Activated naive CD4-positive, alpha-beta T cell treated with anti-CD3 and anti-CD28 coated beads, Interleukin-2, amount 50 U/mL, for 24 hours (primary cell): ENCODE measurements at regions not wholly inside any gene's neighbourhood (a gene's known extent, or its start where the extent isn't known, plus 50 kb on each side); places are given as distances from the start of the nearest gene placed in this dataset.
"Not testable (repeated sequence)": the region's sequence is repeated elsewhere in the genome, so short reads cannot be mapped to it uniquely, and the experiment has no call there.

Source experiments
- H3K27ac Mint-ChIP-seq: one replicate; pipeline ENCODE4 v1.8.0; 2021; ENCODE audit warnings: mild to moderate bottlenecking, mixed read lengths
- H3K27me3 Mint-ChIP-seq: one replicate; pipeline ENCODE4 v1.8.0; 2021; ENCODE audit warnings: mixed read lengths
- H3K36me3 Mint-ChIP-seq: one replicate; pipeline ENCODE4 v1.8.0; 2021; ENCODE audit warnings: mixed read lengths
- H3K4me1 Mint-ChIP-seq: one replicate; pipeline ENCODE4 v1.8.0; 2021; ENCODE audit warnings: mixed read lengths
- H3K4me3 Mint-ChIP-seq: one replicate; pipeline ENCODE4 v1.8.0; 2021; ENCODE audit warnings: mild to moderate bottlenecking, mixed read lengths
- H3K9me3 Mint-ChIP-seq: one replicate; pipeline ENCODE4 v1.8.0; 2021; ENCODE audit warnings: mixed read lengths

- peaks cover 4% of the 10 kb centered on the region for H3K36me3 Mint-ChIP-seq
- no peaks in the 10 kb centered on the region for H3K4me1 Mint-ChIP-seq
- no peak overlapping the region for H3K27ac Mint-ChIP-seq
- H3K9me3 Mint-ChIP-seq, result peaks cover 11% of the 10 kb centered on the region
- no peak overlapping the region for H3K4me3 Mint-ChIP-seq
- H3K27me3 Mint-ChIP-seq, result no peaks in the 10 kb centered on the region
Measured at GRCh38 chr19:23597661-23598060, 89.4 kb downstream of the ZNF675 start.

GRCh38 chr19:23596872-23597271 lies 90.1 kb downstream of the ZNF675 start:
- Mint-ChIP-seq H3K36me3 (peaks cover 4% of the 10 kb centered on the region), H3K27me3 (no peaks in the 10 kb centered on the region), H3K27ac (no peak overlapping the region), H3K4me1 (no peaks in the 10 kb centered on the region), H3K9me3 (peaks cover 13% of the 10 kb centered on the region), H3K4me3 (no peak overlapping the region)

- H3K4me3 Mint-ChIP-seq, H3K4me1 Mint-ChIP-seq, H3K27me3 Mint-ChIP-seq, H3K27ac Mint-ChIP-seq: not testable (repeated sequence)
- H3K9me3 Mint-ChIP-seq, result peaks cover 26% of the 10 kb centered on the region
- H3K36me3 Mint-ChIP-seq, result peaks cover 11% of the 10 kb centered on the region
Measured at GRCh38 chr19:23594311-23594710, 92.7 kb downstream of the ZNF675 start.

GRCh38 chr19:23587546-23587945 lies 99.5 kb downstream of the ZNF675 start:
- Mint-ChIP-seq H3K4me1 (no peaks in the 10 kb centered on the region), H3K27me3 (peaks cover 1% of the 10 kb centered on the region), H3K4me3 (no peak overlapping the region), H3K27ac (no peak overlapping the region), H3K36me3 (peaks cover 7% of the 10 kb centered on the region), H3K9me3 (peaks cover 24% of the 10 kb centered on the region)

GRCh38 chr19:23577501-23577900 lies 109.5 kb downstream of the ZNF675 start:
- H3K4me1 Mint-ChIP-seq, result no peaks in the 10 kb centered on the region
- peaks cover under 1% of the 10 kb centered on the region for H3K36me3 Mint-ChIP-seq
- H3K9me3 Mint-ChIP-seq, result peaks cover 16% of the 10 kb centered on the region
- no peak overlapping the region for H3K27ac Mint-ChIP-seq
- no peak overlapping the region for H3K4me3 Mint-ChIP-seq
- H3K27me3 Mint-ChIP-seq, result no peaks in the 10 kb centered on the region

GRCh38 chr19:23571175-23571574 lies 115.8 kb downstream of the ZNF675 start:
- no peaks in the 10 kb centered on the region for H3K4me1 Mint-ChIP-seq
- H3K4me3 Mint-ChIP-seq, result no peak overlapping the region
- no peak overlapping the region for H3K27ac Mint-ChIP-seq
- peaks cover 6% of the 10 kb centered on the region for H3K36me3 Mint-ChIP-seq
- peaks cover 19% of the 10 kb centered on the region for H3K9me3 Mint-ChIP-seq
- no peaks in the 10 kb centered on the region for H3K27me3 Mint-ChIP-seq

- H3K4me3 Mint-ChIP-seq, H3K4me1 Mint-ChIP-seq, H3K27ac Mint-ChIP-seq, H3K36me3 Mint-ChIP-seq, H3K27me3 Mint-ChIP-seq, H3K9me3 Mint-ChIP-seq: not testable (repeated sequence)
Measured at GRCh38 chr19:23568116-23568515, 118.9 kb downstream of the ZNF675 start.

- H3K27ac Mint-ChIP-seq, result no peak overlapping the region
- no peaks in the 10 kb centered on the region for H3K9me3 Mint-ChIP-seq
- H3K4me3 Mint-ChIP-seq, result no peak overlapping the region
- H3K36me3 Mint-ChIP-seq, result peaks cover 2% of the 10 kb centered on the region
- H3K4me1 Mint-ChIP-seq, result no peaks in the 10 kb centered on the region
- no peaks in the 10 kb centered on the region for H3K27me3 Mint-ChIP-seq
Measured at GRCh38 chr19:23565256-23565655, 121.8 kb downstream of the ZNF675 start.

GRCh38 chr19:23563326-23563725 lies 123.7 kb downstream of the ZNF675 start:
- Mint-ChIP-seq H3K36me3 (peaks cover 1% of the 10 kb centered on the region), H3K9me3 (peaks cover 4% of the 10 kb centered on the region), H3K27ac (no peak overlapping the region), H3K4me3 (no peak overlapping the region), H3K27me3 (no peaks in the 10 kb centered on the region), H3K4me1 (no peaks in the 10 kb centered on the region)

- Mint-ChIP-seq H3K36me3 (no peaks in the 10 kb centered on the region), H3K27ac (no peak overlapping the region), H3K27me3 (no peaks in the 10 kb centered on the region), H3K4me3 (no peak overlapping the region), H3K4me1 (no peaks in the 10 kb centered on the region), H3K9me3 (peaks cover 4% of the 10 kb centered on the region)
Measured at GRCh38 chr19:23561341-23561740, 125.7 kb downstream of the ZNF675 start.

GRCh38 chr19:23560051-23560450 lies 127.0 kb downstream of the ZNF675 start:
- Mint-ChIP-seq H3K4me1 (no peaks in the 10 kb centered on the region), H3K9me3 (peaks cover 4% of the 10 kb centered on the region), H3K4me3 (no peak overlapping the region), H3K27ac (no peak overlapping the region), H3K27me3 (no peaks in the 10 kb centered on the region), H3K36me3 (no peaks in the 10 kb centered on the region)

- H3K36me3 Mint-ChIP-seq, result no peaks in the 10 kb centered on the region
- no peaks in the 10 kb centered on the region for H3K4me1 Mint-ChIP-seq
- H3K9me3 Mint-ChIP-seq, result peaks cover 4% of the 10 kb centered on the region
- no peak overlapping the region for H3K27ac Mint-ChIP-seq
- H3K27me3 Mint-ChIP-seq, result no peaks in the 10 kb centered on the region
- H3K4me3 Mint-ChIP-seq, result no peak overlapping the region
Measured at GRCh38 chr19:23558541-23558940, 128.5 kb downstream of the ZNF675 start.

- Mint-ChIP-seq H3K36me3 (no peaks in the 10 kb centered on the region), H3K4me1 (no peaks in the 10 kb centered on the region), H3K9me3 (peaks cover 4% of the 10 kb centered on the region), H3K27me3 (no peaks in the 10 kb centered on the region), H3K27ac (no peak overlapping the region), H3K4me3 (no peak overlapping the region)
Measured at GRCh38 chr19:23557381-23557780, 129.6 kb downstream of the ZNF675 start.

GRCh38 chr19:23554548-23554947 lies 132.5 kb downstream of the ZNF675 start:
- H3K27me3 Mint-ChIP-seq, result no peaks in the 10 kb centered on the region
- H3K36me3 Mint-ChIP-seq, result no peaks in the 10 kb centered on the region
- H3K9me3 Mint-ChIP-seq, result peaks cover 11% of the 10 kb centered on the region
- no peaks in the 10 kb centered on the region for H3K4me1 Mint-ChIP-seq
- no peak overlapping the region for H3K4me3 Mint-ChIP-seq
- no peak overlapping the region for H3K27ac Mint-ChIP-seq

GRCh38 chr19:23550102-23550501 lies 136.9 kb downstream of the ZNF675 start:
- H3K27me3 Mint-ChIP-seq, H3K36me3 Mint-ChIP-seq, H3K4me1 Mint-ChIP-seq, H3K4me3 Mint-ChIP-seq, H3K9me3 Mint-ChIP-seq, H3K27ac Mint-ChIP-seq: not testable (repeated sequence)

GRCh38 chr19:23547816-23548430 lies 139.1 kb downstream of the ZNF675 start:
- Mint-ChIP-seq H3K36me3 (no peaks in the 10 kb centered on the region), H3K9me3 (peaks cover 7% of the 10 kb centered on the region), H3K4me1 (no peaks in the 10 kb centered on the region), H3K27ac (no peak overlapping the region), H3K4me3 (no peak overlapping the region), H3K27me3 (no peaks in the 10 kb centered on the region)

- peaks cover 7% of the 10 kb centered on the region for H3K9me3 Mint-ChIP-seq
- H3K4me3 Mint-ChIP-seq, result no peak overlapping the region
Measured at GRCh38 chr19:23547156-23547555, 139.9 kb downstream of the ZNF675 start.

More at GRCh38 chr19:23547156-23547555, 139.9 kb downstream of the ZNF675 start:
- H3K27ac Mint-ChIP-seq, result no peak overlapping the region
- no peaks in the 10 kb centered on the region for H3K27me3 Mint-ChIP-seq
- H3K36me3 Mint-ChIP-seq, result no peaks in the 10 kb centered on the region
- no peaks in the 10 kb centered on the region for H3K4me1 Mint-ChIP-seq
